CD4-positive, alpha-beta T cell (primary cell): ENCODE measurements at regions not wholly inside any gene's neighbourhood (a gene's known extent, or its start where the extent isn't known, plus 50 kb on each side); places are given as distances from the start of the nearest gene placed in this dataset.

Source experiments
- ATAC-seq: fragments of 200-7000 bp; cut with Tn5 transposase; one replicate; pipeline ENCODE4 v1.10.0; 2022; ENCODE audit warnings: mild to moderate bottlenecking; ENCODE audit not compliant: poor library complexity
- CTCF ChIA-PET: fragments of 350-600 bp; sonication (Branson Sonifier 250); formaldehyde crosslinking; loops from one replicate; lab custom pipeline; 2021; ENCODE audit warnings: antibody characterized with exemption, inconsistent platforms; lab: Charles Lee
- POLR2A ChIA-PET: fragments of 350-600 bp; sonication (Branson Sonifier 250); formaldehyde crosslinking; loops from one replicate; lab custom pipeline; 2021; ENCODE audit warnings: antibody characterized with exemption, inconsistent platforms; lab: Charles Lee
- DNase-seq, 14 experiments: peaks; one replicate each; pipeline ENCODE4 v3.0.0-alpha.2; 2013 to 2020; ENCODE audit warnings: mixed read lengths in 2 of 14
- H3K27ac ChIP-seq, 2 donors: one replicate each; pipeline versions ENCODE4 v1.5.1 to v1.7.0; 2013; ENCODE audit warnings: low read length in 2 of 2, low read depth in 1 of 2, mild to moderate bottlenecking in 1 of 2
- H3K27me3 ChIP-seq, 2 experiments: 1 replicate in 1 of 2; 2 replicates in 1 of 2; pipeline versions ENCODE4 v1.6.1 to v1.7.0; 2013; ENCODE audit warnings: low read length in 2 of 2, control low read depth in 1 of 2, mild to moderate bottlenecking in 1 of 2, moderate library complexity in 1 of 2; ENCODE audit not compliant: insufficient read depth in 2 of 2, control insufficient read depth in 1 of 2
- H3K36me3 ChIP-seq: one replicate; pipeline ENCODE4 v1.6.1; 2013; ENCODE audit warnings: low read length, control low read depth; ENCODE audit not compliant: insufficient read depth
- H3K4me1 ChIP-seq: one replicate; pipeline ENCODE4 v1.6.1; 2013; ENCODE audit warnings: low read length, control low read depth; ENCODE audit not compliant: insufficient read depth
- H3K4me3 ChIP-seq: one replicate; pipeline ENCODE4 v1.5.1; 2013; ENCODE audit warnings: mild to moderate bottlenecking, low read length, moderate library complexity
- H3K9me3 ChIP-seq, 2 experiments: 1 replicate in 1 of 2; 2 replicates in 1 of 2; pipeline versions ENCODE4 v1.6.1 to v1.7.0; 2013; ENCODE audit warnings: low read length in 2 of 2, mild to moderate bottlenecking in 2 of 2, control low read depth in 1 of 2, moderate library complexity in 1 of 2; ENCODE audit not compliant: control insufficient read depth in 1 of 2, insufficient read depth in 1 of 2
- H3K27ac Mint-ChIP-seq: one replicate; pipeline ENCODE4 v1.8.0; 2020; ENCODE audit warnings: mixed read lengths
- H3K27me3 Mint-ChIP-seq: one replicate; pipeline ENCODE4 v1.8.0; 2021; ENCODE audit warnings: mixed read lengths
- H3K36me3 Mint-ChIP-seq: one replicate; pipeline ENCODE4 v1.8.0; 2021; ENCODE audit warnings: low read depth, mixed read lengths
- H3K4me1 Mint-ChIP-seq: one replicate; pipeline ENCODE4 v1.8.0; 2021; ENCODE audit warnings: low read depth, mixed read lengths
- H3K4me3 Mint-ChIP-seq: one replicate; pipeline ENCODE4 v1.8.0; 2020; ENCODE audit warnings: mild to moderate bottlenecking, mixed read lengths
- H3K9me3 Mint-ChIP-seq: one replicate; pipeline ENCODE4 v1.8.0; 2020; ENCODE audit warnings: mixed read lengths
- intact Hi-C, 2 experiments: fragments of 100-400 bp; cut with DNase I in 1 of 2; cut with micrococcal nuclease in 1 of 2; formaldehyde crosslinking; loops; one replicate each; pipeline versions ENCODE4 v1.15.1 to v1.9.0; 2023 to 2025; cut with DNase I, micrococcal nuclease
- TF ChIP-seq, protein P1 (sequence below): fragments of 200-600 bp; IDR thresholded peaks from one replicate; pipeline ENCODE4 v1.8.0; 2022; ENCODE audit warnings: antibody characterized with exemption, mild to moderate bottlenecking

DNA sequence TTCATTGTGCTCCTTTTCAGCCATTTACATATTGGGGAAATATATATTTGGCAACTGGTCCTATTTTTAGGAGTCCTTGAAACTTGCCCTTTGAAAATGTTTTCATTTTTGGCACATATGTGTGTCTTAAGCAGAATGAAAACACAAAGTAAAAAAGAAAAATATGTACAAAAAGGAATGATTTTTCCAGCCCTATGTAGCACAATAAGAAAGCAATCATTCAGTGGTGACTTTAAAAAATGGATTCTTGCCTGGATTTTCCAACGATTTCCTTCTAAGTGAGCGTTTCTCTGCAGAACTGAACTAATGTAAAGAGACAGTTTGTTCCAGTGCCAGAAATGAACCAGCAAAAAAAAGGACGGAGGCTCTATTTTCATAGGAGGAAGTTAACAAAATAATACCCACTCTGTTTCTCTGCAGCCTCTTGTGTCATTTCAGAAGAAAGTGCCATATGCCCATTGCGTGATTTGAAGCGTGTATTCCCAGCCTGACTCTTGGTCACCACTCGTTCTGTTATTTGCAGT is 340.1 kb downstream of the SETD4 start:
- Mint-ChIP-seq H3K4me3 (no peak overlapping the region), H3K4me1 (no peaks in the 10 kb centered on the region), H3K9me3 (peaks cover 4% of the 10 kb centered on the region), H3K36me3 (no peaks in the 10 kb centered on the region), H3K27me3 (peaks cover 37% of the 10 kb centered on the region), H3K27ac (no peak overlapping the region)
- no peak for ATAC-seq
- POLR2A ChIA-PET = no interaction called here
- H3K4me1 ChIP-seq = no peaks in the 10 kb centered on the region
- peaks cover 0 to 4% of the 10 kb centered on the region in 2 experiments for H3K9me3 ChIP-seq
- TF ChIP-seq, protein P1, sequence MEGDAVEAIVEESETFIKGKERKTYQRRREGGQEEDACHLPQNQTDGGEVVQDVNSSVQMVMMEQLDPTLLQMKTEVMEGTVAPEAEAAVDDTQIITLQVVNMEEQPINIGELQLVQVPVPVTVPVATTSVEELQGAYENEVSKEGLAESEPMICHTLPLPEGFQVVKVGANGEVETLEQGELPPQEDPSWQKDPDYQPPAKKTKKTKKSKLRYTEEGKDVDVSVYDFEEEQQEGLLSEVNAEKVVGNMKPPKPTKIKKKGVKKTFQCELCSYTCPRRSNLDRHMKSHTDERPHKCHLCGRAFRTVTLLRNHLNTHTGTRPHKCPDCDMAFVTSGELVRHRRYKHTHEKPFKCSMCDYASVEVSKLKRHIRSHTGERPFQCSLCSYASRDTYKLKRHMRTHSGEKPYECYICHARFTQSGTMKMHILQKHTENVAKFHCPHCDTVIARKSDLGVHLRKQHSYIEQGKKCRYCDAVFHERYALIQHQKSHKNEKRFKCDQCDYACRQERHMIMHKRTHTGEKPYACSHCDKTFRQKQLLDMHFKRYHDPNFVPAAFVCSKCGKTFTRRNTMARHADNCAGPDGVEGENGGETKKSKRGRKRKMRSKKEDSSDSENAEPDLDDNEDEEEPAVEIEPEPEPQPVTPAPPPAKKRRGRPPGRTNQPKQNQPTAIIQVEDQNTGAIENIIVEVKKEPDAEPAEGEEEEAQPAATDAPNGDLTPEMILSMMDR = no peak
- H3K4me3 ChIP-seq = no peak overlapping the region
- peaks cover 7 to 13% of the 10 kb centered on the region in 2 experiments for H3K27me3 ChIP-seq
- H3K27ac ChIP-seq = no peak overlapping the region
- CTCF ChIA-PET = no interaction called here
- H3K36me3 ChIP-seq = no peaks in the 10 kb centered on the region
- DNase-seq = no peak
- intact Hi-C loops = no loop called here

DNA sequence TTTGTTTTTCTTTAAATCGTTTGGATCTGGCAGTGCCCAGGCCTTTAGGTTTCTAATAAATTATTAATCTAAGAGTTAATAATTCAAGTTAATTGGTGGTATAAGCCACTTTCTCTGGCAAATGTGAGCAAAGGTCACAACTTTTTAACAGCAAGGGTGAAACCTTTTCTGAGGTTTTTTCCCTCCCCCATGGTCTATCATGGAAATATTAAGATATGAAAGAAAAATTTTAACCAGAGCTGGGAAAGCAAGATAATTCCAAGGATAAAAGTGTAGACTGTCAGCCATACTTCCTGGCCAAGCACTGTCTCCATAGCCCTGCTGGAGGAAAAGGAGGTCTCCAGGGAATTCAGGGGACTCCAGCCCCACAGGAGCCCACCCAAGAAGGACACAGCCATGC is 341.2 kb downstream of the SETD4 start:
- Histone ChIP-seq H3K4me3 (no peak overlapping the region), H3K9me3 (peaks cover 0 to 4% of the 10 kb centered on the region in 2 experiments), H3K27me3 (peaks cover 0 to 12% of the 10 kb centered on the region in 2 experiments), H3K27ac (no peak overlapping the region), H3K36me3 (no peaks in the 10 kb centered on the region), H3K4me1 (no peaks in the 10 kb centered on the region)
- TF ChIP-seq, protein P1 = no peak
- H3K4me3 Mint-ChIP-seq = no peak overlapping the region
- no peak overlapping the region for H3K27ac Mint-ChIP-seq
- peaks cover 4% of the 10 kb centered on the region for H3K9me3 Mint-ChIP-seq
- H3K36me3 Mint-ChIP-seq = no peaks in the 10 kb centered on the region
- no peak for ATAC-seq
- ChIA-PET POLR2A (no interaction called here), CTCF (no interaction called here)
- H3K27me3 Mint-ChIP-seq = peaks cover 35% of the 10 kb centered on the region
- intact Hi-C loops = no loop called here
- H3K4me1 Mint-ChIP-seq = no peaks in the 10 kb centered on the region
- no peak for DNase-seq

DNA sequence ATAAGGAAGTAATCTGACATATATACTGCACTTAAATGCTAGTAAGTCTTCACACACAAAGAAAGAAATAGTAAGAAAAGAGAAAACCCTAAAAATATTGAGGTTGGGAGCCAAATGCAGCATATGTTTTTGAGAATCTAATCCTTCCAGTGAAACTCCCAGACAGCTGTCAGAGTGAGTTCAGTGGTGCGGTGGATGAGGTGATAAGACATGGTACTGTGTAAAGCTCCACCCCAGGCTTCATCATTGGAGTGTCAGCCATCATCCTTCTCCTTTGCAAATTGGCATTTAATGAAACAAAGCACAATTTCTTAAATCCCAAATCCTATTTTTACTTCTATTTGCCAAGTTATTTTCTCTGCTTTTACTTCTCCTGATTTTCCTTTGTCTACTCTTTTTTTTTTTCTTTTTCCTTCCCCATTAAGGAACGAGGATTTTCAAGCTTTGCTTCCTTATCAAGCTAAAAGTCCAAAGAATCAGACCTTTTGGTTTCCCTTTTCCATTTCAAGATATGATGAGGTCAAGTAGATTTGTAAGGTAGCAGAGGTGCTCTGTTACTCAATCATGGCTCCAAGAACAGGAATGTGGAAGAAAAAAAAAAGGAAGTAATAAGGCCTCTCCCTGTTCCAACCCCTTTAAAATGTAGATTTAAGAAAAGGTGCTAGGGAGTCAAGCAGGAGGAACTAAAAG is 343.3 kb downstream of the SETD4 start:
- no peak overlapping the region for H3K27ac Mint-ChIP-seq
- H3K36me3 Mint-ChIP-seq = no peaks in the 10 kb centered on the region
- H3K4me3 Mint-ChIP-seq = no peak overlapping the region
- Histone ChIP-seq H3K4me1 (no peaks in the 10 kb centered on the region), H3K9me3 (no peaks in the 10 kb centered on the region), H3K36me3 (no peaks in the 10 kb centered on the region), H3K27ac (no peak overlapping the region), H3K4me3 (no peak overlapping the region), H3K27me3 (peaks cover 0 to 13% of the 10 kb centered on the region in 2 experiments)
- TF ChIP-seq, protein P1 = no peak
- peaks cover 1% of the 10 kb centered on the region for H3K9me3 Mint-ChIP-seq
- peaks cover 29% of the 10 kb centered on the region for H3K27me3 Mint-ChIP-seq
- no peak for DNase-seq
- intact Hi-C loops = no loop called here
- no peaks in the 10 kb centered on the region for H3K4me1 Mint-ChIP-seq
- ChIA-PET CTCF (interaction anchor here (1.4 to 1.5 kb wide), 2 partner anchors 10 to 123 kb away, joined by 3 read pairs; no protein-coding TSS in a partner anchor), POLR2A (no interaction called here)
- ATAC-seq = no peak
